Left lung (tissue), 4 donors: ENCODE measurements at regions not wholly inside any gene's neighbourhood (a gene's known extent, or its start where the extent isn't known, plus 50 kb on each side); places are given as distances from the start of the nearest gene placed in this dataset.
"Not testable (repeated sequence)": the region's sequence is repeated elsewhere in the genome, so short reads cannot be mapped to it uniquely, and the experiment has no call there.

Experiments used
- ATAC-seq: fragments of 200-7000 bp; cut with Tn5 transposase; one replicate; pipeline ENCODE4 v1.9.1; 2020; ENCODE audit warnings: moderate library complexity
- DNase-seq, 4 donors: peaks; one replicate each; pipeline ENCODE4 v3.0.0-alpha.2; 2013 to 2020
- H3K27ac ChIP-seq, 2 donors: fragments of 200-600 bp; sonication (generic) in 1 of 2; one replicate each; pipeline versions ENCODE4 v1.5.0 to v1.8.0; 2020 to 2021
- H3K27me3 ChIP-seq, 2 donors: fragments of 200-600 bp; sonication (generic) in 1 of 2; one replicate each; pipeline versions ENCODE4 v1.5.0 to v1.8.0; 2020 to 2021
- H3K36me3 ChIP-seq, 2 donors: fragments of 200-600 bp; sonication (generic) in 1 of 2; one replicate each; pipeline versions ENCODE4 v1.5.0 to v1.8.0; 2020 to 2021
- H3K4me1 ChIP-seq, 2 donors: fragments of 200-600 bp; one replicate each; pipeline ENCODE4 v1.8.0; 2021
- H3K4me3 ChIP-seq, 2 donors: fragments of 200-600 bp; sonication (generic) in 1 of 2; one replicate each; pipeline versions ENCODE4 v1.5.0 to v1.8.0; 2020 to 2021; ENCODE audit warnings: mild to moderate bottlenecking in 1 of 2
- H3K9me3 ChIP-seq, 2 donors: fragments of 200-600 bp; sonication (generic) in 1 of 2; one replicate each; pipeline versions ENCODE4 v1.5.0 to v1.8.0; 2020 to 2021
- CTCF ChIP-seq, 2 donors: fragments of 200-600 bp; sonication (generic) in 1 of 2; IDR thresholded peaks; one replicate each; pipeline versions ENCODE4 v1.5.0 to v1.8.0; 2021; ENCODE audit warnings: antibody characterized with exemption in 2 of 2
- intact Hi-C, 2 donors: fragments of 100-400 bp; cut with DNase I; formaldehyde crosslinking; loops; one replicate each; pipeline versions ENCODE4 v1.11.2 to v1.14.2; 2022
- donor health status: DM: no; HTN: yes; CAD: no.
- donor health status: DM: no; HTN: no; CAD: no.

DNA sequence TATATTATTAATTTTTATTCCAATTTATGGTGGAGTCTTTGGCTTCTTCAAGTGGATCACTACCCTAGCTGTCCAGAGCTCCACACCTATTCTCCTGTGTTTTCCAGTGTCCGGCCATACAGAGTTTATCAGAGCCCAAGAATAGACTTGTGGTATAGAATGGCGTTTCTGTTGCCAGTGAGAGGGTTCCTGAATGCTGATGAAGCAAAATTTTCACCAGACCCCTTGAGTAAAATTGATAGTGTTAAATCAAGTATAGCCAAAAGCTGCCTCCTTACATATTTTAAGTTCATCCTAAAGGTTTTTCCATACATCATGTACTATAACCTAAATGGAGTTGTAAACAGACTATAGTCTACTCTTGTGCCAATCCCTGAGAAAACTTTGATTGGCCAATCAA is 171.5 kb upstream of the CHL1 start:
- H3K4me3 ChIP-seq: no peak overlapping the region
- TF ChIP-seq CTCF (IDR thresholded peaks at IDR 0.05): no peak
- H3K27ac ChIP-seq: no peak overlapping the region
- DNase-seq: no peak
- intact Hi-C loops: no loop called here
- no peaks in the 10 kb centered on the region for H3K9me3 ChIP-seq
- no peak for ATAC-seq
- no peaks in the 10 kb centered on the region for H3K36me3 ChIP-seq
- no peaks in the 10 kb centered on the region for H3K4me1 ChIP-seq
- no peaks in the 10 kb centered on the region for H3K27me3 ChIP-seq

DNA sequence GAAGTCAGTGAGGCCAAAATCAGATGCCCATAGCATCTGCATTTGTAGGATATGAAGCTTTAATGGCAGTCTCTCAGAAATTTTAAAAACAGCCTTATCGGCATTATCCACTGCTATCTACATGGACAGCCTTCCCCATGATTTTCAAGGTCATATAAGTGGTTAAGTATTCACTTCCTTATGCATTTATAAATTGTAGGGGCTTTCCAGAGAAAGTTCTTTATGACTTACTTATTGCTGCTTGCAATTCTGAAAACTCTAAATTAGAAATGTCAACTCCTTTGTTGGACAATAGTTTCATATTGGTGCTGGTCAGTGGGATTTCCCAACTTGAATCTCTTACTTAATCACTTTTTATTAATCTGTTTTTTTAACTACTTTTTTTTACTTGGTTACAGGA is 160.6 kb upstream of the CHL1 start:
- H3K4me3 ChIP-seq, H3K27ac ChIP-seq, H3K36me3 ChIP-seq, intact Hi-C loops, H3K9me3 ChIP-seq, H3K27me3 ChIP-seq, DNase-seq, ATAC-seq, H3K4me1 ChIP-seq: not testable (repeated sequence)

DNA sequence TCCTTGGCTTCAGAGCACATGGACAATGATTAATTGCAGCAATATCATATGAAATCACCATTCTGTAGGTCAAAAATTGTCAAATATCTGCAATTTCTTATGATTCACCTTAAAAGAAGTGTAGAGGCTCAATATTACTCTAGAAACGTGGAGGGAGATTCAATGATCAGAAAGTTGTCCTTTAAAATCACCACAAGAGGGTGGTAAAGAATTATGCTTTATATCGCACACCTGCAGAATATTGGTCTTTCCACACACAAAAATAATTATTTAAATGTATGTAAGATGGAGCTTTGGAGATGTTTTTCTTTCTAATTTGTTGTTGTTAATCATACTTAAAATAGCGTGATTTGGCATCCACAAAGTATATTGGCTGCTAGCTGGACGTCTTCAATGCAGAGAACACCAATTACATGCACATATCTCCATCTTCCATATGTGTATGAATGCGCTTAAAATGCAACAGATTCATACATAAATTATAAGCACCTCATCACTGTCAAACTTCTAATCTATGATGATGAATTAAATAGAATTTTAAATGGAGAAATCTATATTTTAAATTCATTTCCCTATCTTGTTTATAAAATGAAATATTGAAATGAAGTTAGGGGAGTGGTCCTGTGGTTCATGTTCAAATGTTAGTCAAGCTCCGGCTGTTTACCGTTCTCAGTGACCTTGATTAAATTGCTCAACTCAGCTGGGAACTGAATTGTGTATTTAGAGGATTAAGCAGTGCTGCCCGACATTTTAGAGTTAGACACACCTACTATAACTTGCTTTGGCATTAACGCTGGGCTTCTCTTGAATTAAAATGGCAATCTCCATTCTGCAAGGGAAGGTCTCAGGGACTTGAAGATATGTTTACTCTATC is 153.5 kb upstream of the CHL1 start:
- intact Hi-C loops: not testable (repeated sequence)
- peak in 1 of 4 donors; percentile 13 for DNase-seq

GRCh38 chr3:44028-44676 is 152.4 kb upstream of the CHL1 start:
- no peak for TF ChIP-seq CTCF (IDR thresholded peaks at IDR 0.05)
- intact Hi-C loops: no loop called here
- H3K27ac ChIP-seq: no peak overlapping the region
- no peaks in the 10 kb centered on the region for H3K9me3 ChIP-seq
- no peaks in the 10 kb centered on the region for H3K27me3 ChIP-seq
- H3K4me3 ChIP-seq: no peak overlapping the region
- ATAC-seq (no peak), DNase-seq (no peak)
- no peaks in the 10 kb centered on the region for H3K36me3 ChIP-seq
- H3K4me1 ChIP-seq: no peaks in the 10 kb centered on the region

More for the DNA sequence above, 153.5 kb upstream of the CHL1 start:
- not testable (repeated sequence) for H3K9me3 ChIP-seq, H3K4me3 ChIP-seq, H3K36me3 ChIP-seq, H3K4me1 ChIP-seq, H3K27me3 ChIP-seq, H3K27ac ChIP-seq
- peak; percentile 16 to 39 for TF ChIP-seq CTCF (IDR thresholded peaks at IDR 0.05)
- peak; percentile 53 for ATAC-seq

DNA sequence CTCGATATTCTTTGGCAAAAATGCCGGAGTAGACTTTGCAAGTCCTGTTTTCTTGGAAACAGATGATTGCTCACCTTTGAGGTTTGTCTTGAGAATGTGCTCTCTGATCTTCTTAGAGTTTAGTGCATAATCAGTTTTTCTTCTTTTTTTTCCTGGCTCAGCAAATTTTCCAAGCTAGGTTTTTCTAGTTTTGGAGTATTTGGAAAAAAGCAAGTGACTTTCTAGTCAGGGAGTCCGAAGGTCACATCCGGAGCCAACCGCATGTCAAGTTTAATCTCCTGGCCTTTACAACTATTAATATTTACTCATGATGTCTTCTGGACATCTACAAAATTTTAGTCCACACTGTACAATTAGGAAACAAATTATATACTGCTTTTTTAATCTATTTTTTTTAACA is 151.6 kb upstream of the CHL1 start:
- DNase-seq, H3K9me3 ChIP-seq, H3K27ac ChIP-seq, H3K4me3 ChIP-seq, H3K27me3 ChIP-seq, ATAC-seq, intact Hi-C loops, H3K4me1 ChIP-seq, H3K36me3 ChIP-seq: not testable (repeated sequence)

DNA sequence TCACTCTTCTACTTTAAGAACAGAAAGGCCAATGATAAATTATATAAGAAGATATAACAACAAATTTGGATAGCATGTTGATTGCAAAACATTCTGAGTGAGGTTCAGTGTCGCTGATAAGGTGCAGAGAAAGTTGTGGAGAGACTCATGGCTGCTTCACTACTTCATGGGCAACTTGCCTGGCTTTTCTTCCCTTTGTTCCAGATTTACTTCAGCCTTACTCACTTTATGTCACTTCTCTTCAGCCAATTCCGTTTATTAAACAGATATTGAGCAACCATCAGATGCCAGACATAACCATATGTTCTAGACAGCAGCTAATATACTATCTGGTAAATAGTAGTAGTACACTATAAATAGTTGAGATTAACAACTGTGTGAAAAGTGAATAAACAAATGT is 150.0 kb upstream of the CHL1 start:
- H3K27me3 ChIP-seq: no peaks in the 10 kb centered on the region
- H3K4me3 ChIP-seq: no peak overlapping the region
- ATAC-seq: no peak
- DNase-seq: peak in 1 of 4 donors; percentile 52
- peaks cover 0 to 4% of the 10 kb centered on the region in 2 donors for H3K9me3 ChIP-seq
- no peaks in the 10 kb centered on the region for H3K4me1 ChIP-seq
- intact Hi-C loops: no loop called here
- no peaks in the 10 kb centered on the region for H3K36me3 ChIP-seq
- TF ChIP-seq CTCF (IDR thresholded peaks at IDR 0.05): no peak
- H3K27ac ChIP-seq: no peak overlapping the region

DNA sequence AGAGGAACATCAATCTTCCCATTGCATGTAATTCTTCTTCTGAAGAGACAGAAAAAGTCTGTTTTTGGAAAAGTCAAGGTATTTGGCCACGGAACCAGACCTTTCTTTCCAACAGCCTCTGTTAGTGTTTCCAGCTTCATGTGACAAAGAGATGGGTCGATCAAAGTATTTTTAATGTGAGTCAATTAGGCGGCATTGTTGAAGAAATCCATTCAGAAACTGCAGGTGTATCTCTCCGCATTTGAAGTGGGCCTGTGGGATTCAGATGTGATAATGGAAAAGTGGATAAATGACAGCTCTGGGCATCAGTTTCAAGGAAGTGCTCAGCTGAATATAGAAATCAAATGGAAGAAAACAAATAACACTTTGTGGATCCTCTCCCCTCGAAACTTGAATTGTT is 143.1 kb upstream of the CHL1 start:
- H3K9me3 ChIP-seq, DNase-seq, H3K4me3 ChIP-seq, H3K27me3 ChIP-seq, intact Hi-C loops, H3K4me1 ChIP-seq, H3K36me3 ChIP-seq, H3K27ac ChIP-seq, ATAC-seq: not testable (repeated sequence)
